SK-N-SH treated with all-trans-retinoic acid at 6 μM for 48 hours (cell line): ENCODE measurements at regions not wholly inside any gene's neighbourhood (a gene's known extent, or its start where the extent isn't known, plus 50 kb on each side); places are given as distances from the start of the nearest gene placed in this dataset.
"Not testable (repeated sequence)": the region's sequence is repeated elsewhere in the genome, so short reads cannot be mapped to it uniquely, and the experiment has no call there.

Experiments used
- ATAC-seq: fragments of 200-7000 bp; cut with Tn5 transposase; 3 replicates; pipeline ENCODE4 v1.9.1; 2020; ENCODE audit warnings: mild to moderate bottlenecking, moderate library complexity
- ARNTL ChIP-seq: fragments of 450-650 bp; formaldehyde crosslinking; IDR thresholded peaks from 2 replicates; pipeline ENCODE4 v1.5.0; 2020; ENCODE audit warnings: low read depth, mild to moderate bottlenecking, moderate library complexity, borderline replicate concordance
- BACH2 ChIP-seq: fragments of 250-450 bp; sonication (Bioruptor Pico); IDR thresholded peaks from 2 replicates; pipeline ENCODE4 v1.9.0; 2021; ENCODE audit warnings: mild to moderate bottlenecking, borderline replicate concordance
- CREB5 ChIP-seq: fragments of 250-450 bp; sonication (Bioruptor Pico); IDR thresholded peaks from 2 replicates; pipeline ENCODE4 v1.5.1; 2020; ENCODE audit warnings: low read depth, mild to moderate bottlenecking, moderate library complexity
- CSRNP3 ChIP-seq: fragments of 250-450 bp; sonication (Bioruptor Pico); IDR thresholded peaks from 2 replicates; pipeline ENCODE4 v1.5.1; 2021; ENCODE audit warnings: mild to moderate bottlenecking, moderate library complexity
- ESRRG ChIP-seq: fragments of 250-450 bp; sonication (Bioruptor Pico); IDR thresholded peaks from 2 replicates; pipeline ENCODE4 v1.6.1; 2021; ENCODE audit warnings: mild to moderate bottlenecking
- GLIS3 ChIP-seq: fragments of 250-450 bp; sonication (Bioruptor Pico); IDR thresholded peaks from 2 replicates; pipeline ENCODE4 v1.5.0; 2020; ENCODE audit warnings: mild to moderate bottlenecking, moderate library complexity
- ISL1 ChIP-seq: fragments of 250-450 bp; sonication (Bioruptor Pico); IDR thresholded peaks from 2 replicates; pipeline ENCODE4 v2.1.2; 2022; ENCODE audit warnings: mild to moderate bottlenecking, moderate library complexity
- OSR1 ChIP-seq: fragments of 250-450 bp; sonication (Bioruptor Pico); IDR thresholded peaks from 2 replicates; pipeline ENCODE4 v1.8.0; 2022; ENCODE audit warnings: moderate library complexity, mild to moderate bottlenecking, inconsistent platforms
- POU6F1 ChIP-seq: fragments of 250-450 bp; sonication (Bioruptor Pico); IDR thresholded peaks from 2 replicates; pipeline ENCODE4 v1.8.0; 2021; ENCODE audit warnings: low read depth, mild to moderate bottlenecking, moderate library complexity, borderline replicate concordance
- PPARA ChIP-seq: fragments of 250-450 bp; sonication (Bioruptor Pico); IDR thresholded peaks from 2 replicates; pipeline ENCODE4 v1.5.0; 2020; ENCODE audit warnings: mild to moderate bottlenecking, borderline replicate concordance
- SNAI2 ChIP-seq: fragments of 250-450 bp; sonication (Bioruptor Pico); IDR thresholded peaks from 2 replicates; pipeline ENCODE4 v1.5.0; 2020; ENCODE audit warnings: mild to moderate bottlenecking, moderate library complexity
- TCF4 ChIP-seq: fragments of 250-450 bp; sonication (Bioruptor Pico); IDR thresholded peaks from 2 replicates; pipeline ENCODE4 v1.8.0; 2021; ENCODE audit warnings: mild to moderate bottlenecking, moderate library complexity, borderline replicate concordance
- TOX ChIP-seq: fragments of 250-450 bp; sonication (Bioruptor Pico); IDR thresholded peaks from 2 replicates; pipeline ENCODE4 v1.8.0; 2021; ENCODE audit warnings: mild to moderate bottlenecking, moderate library complexity, borderline replicate concordance
- TSHZ2 ChIP-seq: fragments of 250-450 bp; sonication (Bioruptor Pico); IDR thresholded peaks from 2 replicates; pipeline ENCODE4 v1.5.0; 2020; ENCODE audit warnings: mild to moderate bottlenecking, moderate library complexity
- ZC3H10 ChIP-seq: fragments of 250-450 bp; sonication (Bioruptor Pico); IDR thresholded peaks from 2 replicates; pipeline ENCODE4 v1.5.1; 2021; ENCODE audit warnings: mild to moderate bottlenecking, moderate library complexity
- ZFP3 ChIP-seq: fragments of 250-450 bp; sonication (Bioruptor Pico); IDR thresholded peaks from 2 replicates; pipeline ENCODE4 v1.5.0; 2020; ENCODE audit warnings: mild to moderate bottlenecking, moderate library complexity
- ZNF565 ChIP-seq: fragments of 450-650 bp; formaldehyde crosslinking; conservative IDR thresholded peaks from 2 replicates; pipeline ENCODE4 v1.5.0; 2020; ENCODE audit warnings: low read depth, mild to moderate bottlenecking, moderate library complexity
- ZNF70 ChIP-seq: fragments of 450-650 bp; formaldehyde crosslinking; IDR thresholded peaks from 2 replicates; pipeline ENCODE4 v1.5.0; 2020; ENCODE audit warnings: mild to moderate bottlenecking, moderate library complexity
- ZNF8 ChIP-seq: fragments of 450-650 bp; formaldehyde crosslinking; IDR thresholded peaks from 2 replicates; pipeline ENCODE4 v1.5.0; 2020; ENCODE audit warnings: mild to moderate bottlenecking, moderate library complexity

GRCh38 chrX:1815456-1816175, 200.8 kb downstream of the ASMT start:
- ATAC-seq: no peak
- TF ChIP-seq OSR1 (no peak), TOX (CRISPR knock-in tag) (no peak), TSHZ2 (no peak), ZNF565 (no peak), ZC3H10 (CRISPR knock-in tag) (no peak), CREB5 (CRISPR knock-in tag) (no peak), ZNF8 (CRISPR knock-in tag) (no peak), ESRRG (no peak), ARNTL (CRISPR knock-in tag) (no peak), SNAI2 (CRISPR knock-in tag) (no peak), POU6F1 (CRISPR knock-in tag) (no peak), PPARA (no peak)
- TF ChIP-seq, all 23 proteins: peak for 0

GRCh38 chrX:1816387-1816982, 201.6 kb downstream of the ASMT start:
- not testable (repeated sequence) for ATAC-seq

- no peak for ATAC-seq
- no peak for TF ChIP-seq ARNTL (CRISPR knock-in tag)
- TF ChIP-seq SNAI2 (CRISPR knock-in tag): no peak
- TF ChIP-seq TCF4 (CRISPR knock-in tag): no peak
- TF ChIP-seq ESRRG: no peak
- TF ChIP-seq POU6F1 (CRISPR knock-in tag): no peak
- TF ChIP-seq ZNF8 (CRISPR knock-in tag): no peak
- TF ChIP-seq, all 23 proteins: peak for 0
These were observed 207.0 kb downstream of the ASMT start for GRCh38 chrX:1821846-1822245.

GRCh38 chrX:1824855-1825254, 210.0 kb downstream of the ASMT start:
- no peak for ATAC-seq
- TF ChIP-seq GLIS3: no peak
- TF ChIP-seq ISL1 (CRISPR knock-in tag): no peak
- no peak for TF ChIP-seq ZNF565
- TF ChIP-seq ARNTL (CRISPR knock-in tag): no peak
- TF ChIP-seq CSRNP3 (CRISPR knock-in tag): no peak
- TF ChIP-seq ZNF70 (CRISPR knock-in tag): no peak
- no peak for TF ChIP-seq BACH2
- TF ChIP-seq ZFP3: no peak
- TF ChIP-seq ZC3H10 (CRISPR knock-in tag): no peak
